Stimulated activated CD4-positive, alpha-beta T cell treated with anti-CD3 and anti-CD28 coated beads, Interleukin-2, amount 100 ng/mL, for 48 hours (primary cell): ENCODE measurements at regions not wholly inside any gene's neighbourhood (a gene's known extent, or its start where the extent isn't known, plus 50 kb on each side); places are given as distances from the start of the nearest gene placed in this dataset.

Source experiments
- DNase-seq, 2 donors: peaks; one replicate each; pipeline ENCODE4 v3.0.0-alpha.2; 2020

DNA sequence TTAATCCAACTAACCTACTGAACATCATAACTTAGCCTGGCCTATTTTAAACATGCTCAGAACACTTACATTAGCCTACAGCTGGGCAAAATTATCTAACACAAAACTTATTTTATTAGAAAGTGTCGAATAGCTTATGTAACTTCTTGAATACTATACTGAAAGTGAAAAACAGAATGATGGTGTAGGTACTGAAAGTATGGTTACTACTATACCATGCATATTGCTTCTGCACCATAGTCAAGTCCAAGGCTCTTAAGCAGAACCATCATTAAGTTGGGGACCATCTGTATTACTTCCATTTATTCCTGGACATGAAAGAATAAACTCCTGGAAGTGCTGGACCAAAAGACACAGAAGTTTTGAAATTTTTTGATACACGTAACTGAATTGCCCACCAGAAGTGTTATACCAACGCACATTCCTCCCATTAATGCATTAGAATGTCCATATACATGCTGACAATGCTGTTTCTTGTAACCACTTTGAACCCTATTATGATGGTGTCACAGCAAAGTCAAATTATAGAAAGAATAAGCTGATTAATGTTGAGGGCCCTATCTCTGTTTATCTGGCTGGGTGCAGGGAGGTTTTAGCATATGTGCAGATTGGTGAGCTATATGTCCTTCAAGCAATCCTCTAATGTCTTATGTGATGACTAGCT lies 375.7 kb downstream of the ACTL7B start:
- no peak for DNase-seq

DNA sequence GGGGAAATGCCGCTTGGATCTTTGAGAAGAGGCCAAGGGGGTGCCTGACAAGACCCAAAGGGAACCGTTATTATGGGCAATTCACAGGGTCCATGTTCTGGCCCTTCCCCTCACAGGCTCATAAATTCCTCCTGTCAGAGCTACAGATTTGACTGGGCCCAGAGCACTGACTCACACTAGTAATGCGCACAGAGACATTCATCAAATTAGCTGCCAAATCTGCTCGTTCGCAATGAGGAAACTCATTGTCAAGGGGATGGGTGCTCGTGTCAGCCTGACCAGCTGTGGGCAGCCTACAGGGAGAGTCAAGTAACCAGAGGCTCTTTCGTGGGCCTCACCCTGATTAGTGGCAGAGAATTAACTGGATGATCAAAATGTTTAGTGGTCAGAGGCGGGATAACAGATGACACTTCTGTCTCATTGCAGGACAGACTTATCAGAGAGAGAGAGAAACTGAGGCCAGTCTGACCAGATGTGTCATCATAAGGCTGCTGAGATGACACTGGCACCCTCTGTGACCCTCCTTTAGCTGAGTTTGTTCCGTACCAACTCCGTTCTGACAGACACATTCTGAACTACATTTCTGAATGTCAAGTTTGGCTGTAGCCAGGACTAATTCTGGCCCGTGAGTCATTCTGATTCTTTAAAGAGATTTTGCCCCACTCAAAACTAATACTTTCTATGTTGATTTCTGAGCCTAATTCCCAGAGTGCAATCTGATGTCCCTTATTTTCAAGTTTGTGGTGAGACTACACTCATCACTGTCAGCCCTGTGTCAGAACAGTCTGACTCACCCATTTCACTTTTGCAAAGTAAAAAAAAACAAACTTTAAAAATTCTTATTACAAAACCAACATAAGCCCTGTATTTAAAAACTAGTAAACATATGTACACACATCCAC lies 377.1 kb downstream of the ACTL7B start:
- no peak for DNase-seq

DNA sequence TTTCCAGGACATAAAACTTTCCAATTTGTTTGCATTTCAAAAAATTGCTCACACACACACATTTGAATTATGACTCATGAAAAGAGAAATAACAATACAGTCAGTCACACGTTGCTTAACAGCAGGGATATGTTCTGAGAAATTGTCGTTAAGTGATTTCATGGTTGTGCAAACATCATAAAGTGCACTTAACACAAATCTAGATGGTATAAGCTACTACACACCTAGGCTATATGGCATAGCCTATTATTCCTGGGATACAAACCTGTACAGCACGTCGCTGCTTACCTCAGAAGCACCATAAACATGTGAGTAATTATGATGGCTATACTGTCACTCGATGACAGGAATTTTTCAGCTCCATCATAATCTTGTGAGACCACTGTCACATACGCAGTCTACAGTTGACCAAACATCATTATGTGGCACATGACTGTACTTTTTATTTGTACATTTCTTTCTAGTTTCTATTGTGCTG lies 378.2 kb downstream of the ACTL7B start:
- no peak for DNase-seq

DNA sequence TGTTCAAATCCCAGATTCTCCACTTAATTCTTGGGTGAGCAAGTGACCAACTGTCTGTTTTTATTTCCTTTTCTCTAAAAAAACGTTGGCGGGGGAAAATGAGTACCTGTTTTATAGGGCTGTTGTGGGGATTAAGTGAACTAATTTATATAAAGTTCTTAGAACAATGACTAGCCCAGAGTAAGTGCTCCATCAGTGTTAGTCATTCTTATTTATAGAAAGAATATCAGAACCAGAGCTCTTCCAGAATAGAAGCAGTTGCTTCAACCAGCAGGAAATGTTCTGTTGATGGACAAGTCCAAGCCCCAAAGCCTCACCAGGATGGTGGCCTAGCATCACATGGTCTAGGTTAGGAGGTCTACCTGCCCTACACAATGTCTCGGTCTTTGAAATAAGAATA lies 379.2 kb downstream of the ACTL7B start:
- no peak for DNase-seq

DNA sequence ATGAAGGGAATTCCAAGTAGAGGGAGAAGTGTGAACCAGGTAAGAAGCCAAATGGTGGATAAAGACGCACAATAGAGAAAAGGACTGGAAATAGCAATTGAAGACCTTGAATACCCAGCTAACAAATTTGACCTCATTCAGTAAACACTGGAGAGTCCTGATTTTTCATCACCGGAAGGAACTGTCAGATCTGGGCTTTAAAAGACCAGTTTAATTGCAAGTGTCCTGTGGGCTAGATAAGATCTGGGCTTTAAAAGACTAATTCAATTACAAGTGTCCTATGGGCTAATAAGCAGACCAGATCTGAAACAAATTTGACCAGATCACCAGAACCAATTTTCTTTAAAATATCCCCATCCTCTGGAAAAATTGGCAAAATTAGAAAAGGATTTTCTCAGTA lies 380.0 kb downstream of the ACTL7B start:
- no peak for DNase-seq

DNA sequence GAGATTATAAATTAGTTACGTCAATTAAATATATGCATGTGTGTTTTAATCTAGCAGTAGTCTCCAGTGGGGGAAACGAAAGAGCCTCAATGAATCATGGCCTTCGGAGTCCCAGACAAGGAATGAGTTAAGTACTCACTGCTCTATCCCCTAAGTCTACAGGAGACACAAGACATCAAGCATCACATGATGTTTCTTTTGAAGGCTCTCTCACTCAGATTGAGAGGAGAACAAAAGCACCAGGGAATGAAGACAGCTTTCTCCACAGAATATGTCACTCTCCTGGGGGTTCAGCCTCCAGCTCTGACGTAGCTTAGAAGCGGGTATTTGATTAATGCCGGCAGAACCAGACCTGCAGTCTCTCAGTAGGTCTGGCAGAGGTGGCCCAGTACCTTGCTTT lies 381.4 kb downstream of the ACTL7B start:
- DNase-seq: no peak

DNA sequence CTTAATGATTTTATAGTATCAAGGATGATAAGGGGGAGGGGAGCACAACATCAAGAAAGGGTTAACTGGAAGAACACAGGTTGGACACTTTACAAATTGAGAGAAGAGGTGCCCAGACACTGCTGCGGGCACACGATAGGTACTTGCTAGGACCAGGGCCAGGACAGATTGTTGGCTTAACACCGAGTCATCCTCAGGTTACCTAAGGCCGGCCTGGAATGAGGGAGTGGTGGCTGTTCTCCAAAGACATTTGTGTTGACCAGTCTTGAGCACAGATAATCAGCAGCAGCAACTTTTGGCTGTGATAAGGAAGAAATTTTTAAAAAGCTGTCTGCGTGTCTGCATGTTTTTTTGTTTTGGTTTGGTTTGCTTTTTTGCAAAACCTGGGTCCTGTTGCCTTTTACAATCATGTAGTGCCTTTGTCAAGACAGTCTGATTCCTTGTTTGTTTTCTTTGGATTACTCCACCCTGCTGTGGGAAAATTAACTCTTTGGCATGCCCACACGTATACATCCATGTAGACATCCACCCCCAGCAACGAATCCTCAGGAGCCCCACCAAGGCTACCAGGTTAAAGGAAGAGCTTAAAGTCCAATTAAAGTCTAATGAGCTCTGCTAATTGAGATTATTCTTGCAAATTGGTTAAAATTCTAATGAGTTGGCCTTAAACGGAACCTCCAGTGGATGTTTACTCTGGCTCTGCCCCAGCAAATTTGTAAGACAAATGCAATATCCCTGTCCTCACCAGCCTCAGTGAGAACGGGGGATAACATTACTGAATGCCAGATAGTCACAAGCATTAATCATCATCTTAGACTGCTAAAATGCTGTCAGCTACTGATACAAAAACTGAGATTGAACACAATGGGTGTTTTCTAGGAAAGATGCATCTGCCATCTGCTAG lies 382.3 kb downstream of the ACTL7B start:
- no peak for DNase-seq

DNA sequence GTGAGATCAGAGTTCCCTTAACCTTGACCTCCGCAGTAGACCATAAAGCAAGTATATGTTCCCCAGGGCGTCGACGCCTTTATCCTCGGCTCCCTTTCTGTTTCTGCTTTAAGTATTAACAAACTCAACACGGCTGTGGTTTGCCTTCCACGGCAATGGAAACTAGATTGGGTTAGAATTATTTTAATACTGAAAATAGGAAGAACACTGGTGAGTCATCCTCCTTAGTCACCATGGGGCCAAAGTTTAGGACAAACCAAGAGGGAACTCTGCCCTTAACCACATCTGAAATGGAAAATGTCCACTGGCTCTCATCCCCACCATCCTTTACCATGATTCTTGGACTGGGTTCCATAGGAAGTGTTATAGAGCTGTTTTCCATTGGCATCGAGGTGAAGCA lies 386.1 kb downstream of the ACTL7B start:
- no peak for DNase-seq

DNA sequence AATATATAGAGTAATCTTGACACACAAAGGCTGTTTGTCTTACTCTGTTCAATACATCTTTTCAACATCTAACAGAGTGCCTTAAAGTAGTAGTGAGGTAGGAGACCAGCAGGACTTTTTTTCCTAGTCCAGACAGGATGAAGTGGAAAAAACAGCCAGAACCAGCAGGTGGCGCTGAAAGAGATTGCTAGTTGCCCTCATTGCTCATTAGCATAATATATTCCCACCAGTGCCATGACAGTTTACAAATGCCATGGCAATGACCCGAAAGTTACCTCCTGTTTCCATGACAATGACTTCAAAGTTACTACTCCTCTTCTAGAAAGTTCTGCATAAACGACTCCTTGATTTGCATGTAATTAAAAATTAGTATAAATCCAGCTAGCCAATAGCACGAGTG lies 387.4 kb downstream of the ACTL7B start:
- DNase-seq: peak; percentile 22 to 36

DNA sequence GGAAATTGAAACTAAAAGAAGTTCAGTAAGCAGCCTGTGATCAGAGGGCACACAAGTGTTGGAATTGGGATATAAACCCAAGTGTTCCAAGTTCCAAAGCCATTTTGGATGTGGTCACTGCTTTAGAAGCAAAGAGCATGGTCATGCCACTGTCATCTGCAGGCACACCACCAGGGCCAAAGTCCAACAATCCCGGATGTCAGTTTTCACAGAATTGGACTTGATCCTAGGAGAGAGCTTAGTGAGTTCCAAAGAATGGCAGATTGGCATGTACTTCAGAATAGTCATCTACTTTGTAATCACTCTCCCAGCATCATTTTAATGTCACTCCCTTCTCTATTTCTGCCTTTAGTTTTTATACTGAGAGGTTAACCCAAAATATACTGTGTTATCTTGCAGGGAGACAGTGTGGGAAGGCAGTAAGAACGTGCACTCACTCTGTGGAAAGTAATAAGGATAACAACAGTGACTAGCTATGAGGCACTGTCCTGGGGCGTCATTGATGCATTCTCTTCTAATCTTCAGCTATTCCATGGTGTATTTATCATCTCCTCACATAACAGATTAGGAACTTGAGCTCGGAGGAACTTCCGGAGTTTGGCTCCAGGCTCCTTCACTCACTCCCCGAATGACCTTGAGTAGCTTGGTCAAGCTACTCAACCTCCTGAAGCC lies 388.0 kb downstream of the ACTL7B start:
- no peak for DNase-seq

DNA sequence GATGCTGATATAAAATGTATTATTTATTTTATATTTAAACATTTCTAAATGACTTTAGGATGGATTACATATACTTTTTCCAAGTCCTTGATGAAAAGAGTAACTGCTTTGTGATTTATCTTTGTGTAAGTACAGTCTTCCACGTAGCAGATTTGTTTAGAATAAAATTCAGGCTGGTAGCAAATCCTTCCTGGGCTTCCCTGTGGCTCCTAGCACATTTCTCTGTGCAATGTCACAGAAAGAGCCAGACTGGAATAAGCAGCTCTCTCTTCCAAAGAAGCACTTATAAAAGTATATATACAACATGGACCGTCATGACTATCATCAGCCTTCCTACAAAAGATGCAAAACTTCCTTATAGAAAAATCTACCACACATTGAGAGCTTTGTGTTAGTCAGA lies 388.6 kb downstream of the ACTL7B start:
- DNase-seq: no peak

DNA sequence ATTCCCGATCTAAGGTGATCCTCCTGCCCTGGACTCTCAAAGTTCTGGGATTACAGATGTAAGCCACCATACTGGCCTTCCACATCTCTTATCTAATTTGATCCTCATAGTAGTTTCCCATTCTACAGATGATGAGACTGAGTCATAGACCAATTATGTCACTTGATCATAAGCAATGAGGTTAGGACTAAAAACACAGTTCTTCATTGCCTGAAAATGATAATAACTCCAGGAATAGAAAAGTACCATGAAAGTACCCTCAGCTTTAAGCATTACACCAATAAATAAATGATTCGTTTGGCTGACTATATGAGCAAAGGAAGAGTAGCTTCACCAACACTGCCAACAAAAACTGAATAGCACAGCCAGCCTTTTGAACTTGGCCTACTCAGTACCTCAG lies 389.5 kb downstream of the ACTL7B start:
- no peak for DNase-seq

DNA sequence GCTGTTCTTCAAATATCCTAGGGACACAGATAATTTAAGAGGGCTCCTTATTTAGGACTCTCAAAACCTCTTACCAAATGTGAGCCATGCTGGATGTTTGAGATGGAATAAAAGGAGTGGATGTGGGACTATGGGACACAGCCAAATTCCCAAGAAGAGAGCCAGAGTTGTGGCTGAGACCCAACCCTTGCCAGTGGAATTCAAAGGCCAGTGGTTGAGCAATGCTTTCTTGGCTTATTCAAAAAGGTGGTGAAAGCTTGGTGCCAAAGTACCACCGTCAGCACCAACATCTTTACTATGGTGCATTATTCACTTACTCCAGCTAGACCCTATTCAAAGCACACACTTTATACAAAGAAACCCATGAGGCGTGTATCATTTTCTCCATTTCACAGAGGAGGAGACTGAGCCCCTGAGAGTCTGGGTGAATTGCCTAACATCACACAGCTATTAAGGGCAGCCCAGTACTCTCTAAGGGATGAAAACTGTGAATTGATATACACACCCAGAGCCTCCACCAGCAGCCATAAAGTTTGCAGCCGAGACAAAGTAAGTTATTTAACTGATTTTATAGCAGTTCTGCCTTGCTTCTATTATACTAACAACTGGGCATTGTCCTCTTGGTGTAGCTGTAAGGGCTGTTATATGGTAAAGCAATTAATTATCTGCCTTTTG lies 391.7 kb downstream of the ACTL7B start:
- DNase-seq: no peak

DNA sequence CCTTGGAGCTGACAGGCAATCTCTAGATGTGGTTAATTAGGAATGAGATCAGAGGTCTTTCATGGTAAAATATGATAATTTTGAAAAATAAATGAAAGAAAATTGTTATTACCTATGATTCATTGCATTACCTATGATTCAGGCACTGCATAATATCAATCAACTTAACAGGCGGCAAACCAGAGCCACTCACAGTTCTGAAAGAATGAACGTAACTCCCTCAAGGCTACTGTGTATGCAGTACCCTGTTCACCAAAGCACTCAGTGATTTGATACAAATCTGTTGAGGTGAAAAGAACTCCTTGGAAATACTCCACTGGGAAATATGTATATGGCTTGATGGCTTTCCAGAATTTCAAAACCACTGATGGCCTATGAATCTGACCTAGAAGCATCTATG lies 398.9 kb downstream of the ACTL7B start:
- DNase-seq: no peak

DNA sequence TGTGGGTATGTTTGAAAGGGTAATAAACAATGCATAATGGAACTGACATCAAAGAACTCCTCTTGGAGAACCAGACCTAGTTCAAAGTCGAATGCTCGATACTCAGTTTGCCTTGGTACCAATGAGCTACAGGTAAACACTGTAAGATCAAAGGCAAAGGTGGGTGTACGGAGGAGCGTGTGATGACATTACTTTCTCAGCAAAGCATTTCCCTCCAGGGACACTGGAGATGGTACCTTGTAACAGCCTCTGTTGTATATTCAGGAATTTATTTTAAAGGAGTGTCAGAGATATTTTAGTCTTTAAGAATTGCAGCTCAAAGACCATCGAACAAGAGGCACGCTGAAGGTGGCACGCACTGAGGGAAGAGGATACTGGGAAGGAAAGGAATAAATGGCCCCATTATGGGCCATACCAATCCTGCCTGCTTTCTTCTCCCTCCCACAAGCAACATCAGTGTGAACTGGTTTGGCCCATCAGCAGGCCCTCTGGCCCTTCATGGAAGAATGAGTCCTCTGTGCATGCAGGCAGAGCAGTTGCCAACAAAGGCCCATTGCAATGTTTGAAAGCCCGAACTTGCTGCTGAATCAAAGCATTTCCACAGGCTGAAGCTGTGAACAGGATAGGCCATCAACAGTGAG lies 410.2 kb downstream of the ACTL7B start:
- no peak for DNase-seq

DNA sequence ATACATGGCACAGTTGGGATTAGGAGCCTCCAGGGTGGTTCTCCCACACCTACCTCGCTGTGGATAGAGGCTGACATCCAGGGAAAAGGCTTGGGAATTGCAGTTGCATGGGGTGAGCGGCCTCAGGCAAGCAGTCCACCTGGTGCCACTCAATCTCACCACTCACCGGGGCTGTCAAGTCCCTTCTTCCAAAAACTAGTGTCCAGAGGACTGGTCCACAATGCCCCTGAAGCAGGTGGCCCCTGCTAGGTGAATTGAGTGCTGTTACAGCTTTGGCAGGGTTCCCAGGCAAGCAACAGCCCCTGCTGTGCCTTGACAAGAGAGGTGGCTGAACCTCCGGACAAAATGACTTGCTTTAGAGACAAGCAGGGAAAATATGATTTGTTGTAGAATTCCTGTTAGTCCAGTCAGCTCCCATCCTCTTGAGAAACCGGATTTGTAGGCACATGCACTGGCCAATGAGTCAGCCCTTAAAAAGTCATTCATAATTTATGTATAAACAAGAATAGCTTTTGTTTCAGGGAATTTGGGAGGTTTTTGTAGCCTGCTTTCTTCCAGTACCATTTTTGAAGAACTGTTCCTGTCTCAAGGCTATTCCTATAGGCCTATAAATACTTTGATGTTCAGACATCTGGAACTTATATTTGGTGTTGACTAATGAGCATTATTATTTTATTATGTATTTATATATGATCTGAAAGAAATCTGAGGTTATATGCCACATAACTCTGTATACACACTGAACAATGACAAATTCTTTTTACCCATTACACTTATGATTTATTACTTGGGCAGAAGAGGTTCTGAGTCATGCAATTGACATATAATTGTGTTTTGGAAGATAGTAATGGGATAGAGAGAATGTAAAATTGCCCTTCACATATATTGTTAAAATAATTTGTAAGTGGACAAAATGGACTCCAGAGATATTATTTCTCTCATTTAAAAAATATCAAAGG lies 411.1 kb downstream of the ACTL7B start:
- DNase-seq: no peak

DNA sequence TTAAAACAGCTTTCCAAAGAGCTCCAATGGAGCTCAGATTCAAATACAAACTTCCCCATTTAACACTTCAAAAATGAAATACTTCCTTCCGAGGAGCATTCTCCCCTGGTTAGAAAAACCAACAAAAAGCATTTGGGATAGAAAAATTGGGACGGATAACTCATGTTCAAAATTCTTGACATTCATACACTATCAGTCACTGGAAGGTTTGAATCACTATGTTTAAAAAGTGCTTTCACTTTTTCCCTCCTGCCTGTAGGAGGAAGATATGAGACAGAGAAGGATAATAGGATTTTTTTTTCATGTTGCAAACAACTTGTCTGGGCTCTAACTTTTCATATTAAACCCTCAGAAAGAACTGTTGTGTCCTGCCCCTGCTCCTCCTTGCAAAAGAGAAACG lies 412.0 kb downstream of the ACTL7B start:
- no peak for DNase-seq

DNA sequence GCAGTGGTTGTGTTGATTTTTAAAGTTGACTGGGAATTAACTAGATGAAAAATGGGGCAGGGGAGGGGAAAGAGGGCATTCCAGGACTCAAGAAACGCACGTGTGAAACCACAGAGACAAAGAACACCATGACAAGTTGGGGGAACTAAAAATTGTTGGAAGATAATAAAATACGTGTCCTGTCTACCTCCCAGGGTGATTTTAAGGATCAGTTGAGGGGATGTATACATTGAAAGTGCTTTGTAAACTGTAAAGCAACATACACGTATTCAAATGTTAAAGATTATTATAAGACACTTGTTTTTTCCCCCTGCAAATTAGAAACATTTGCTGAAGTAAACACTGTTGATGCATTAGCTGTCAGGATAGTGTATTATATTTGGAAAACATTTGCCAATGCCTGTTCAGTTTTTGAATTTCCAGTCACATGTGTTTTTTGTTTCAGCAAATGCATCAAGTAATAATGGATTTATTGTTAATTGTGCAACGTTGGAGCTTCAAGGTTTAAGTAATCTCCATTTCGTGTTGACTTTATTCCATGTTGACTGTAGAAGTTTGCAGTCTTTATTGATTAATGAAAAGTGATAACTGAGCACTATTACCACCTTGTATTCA lies 412.7 kb downstream of the ACTL7B start:
- no peak for DNase-seq

DNA sequence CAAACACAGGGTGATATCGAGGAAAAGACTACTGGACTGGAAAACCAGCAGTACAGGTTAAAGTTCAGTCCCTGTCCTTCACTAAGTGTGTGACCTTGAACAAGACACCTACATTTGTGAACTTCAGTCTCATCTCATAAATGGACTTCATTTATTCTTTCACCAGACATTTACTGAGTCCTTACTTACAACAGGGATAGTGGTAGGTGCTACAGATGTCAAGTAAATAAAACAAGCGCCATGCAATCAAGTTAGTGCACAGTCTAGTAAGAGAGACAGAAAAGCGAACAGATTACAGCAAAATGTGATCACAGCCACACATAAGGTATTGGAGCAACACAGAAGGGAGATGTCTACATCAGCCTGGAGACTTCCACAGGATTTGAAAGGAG lies 413.2 kb downstream of the ACTL7B start:
- DNase-seq: no peak

DNA sequence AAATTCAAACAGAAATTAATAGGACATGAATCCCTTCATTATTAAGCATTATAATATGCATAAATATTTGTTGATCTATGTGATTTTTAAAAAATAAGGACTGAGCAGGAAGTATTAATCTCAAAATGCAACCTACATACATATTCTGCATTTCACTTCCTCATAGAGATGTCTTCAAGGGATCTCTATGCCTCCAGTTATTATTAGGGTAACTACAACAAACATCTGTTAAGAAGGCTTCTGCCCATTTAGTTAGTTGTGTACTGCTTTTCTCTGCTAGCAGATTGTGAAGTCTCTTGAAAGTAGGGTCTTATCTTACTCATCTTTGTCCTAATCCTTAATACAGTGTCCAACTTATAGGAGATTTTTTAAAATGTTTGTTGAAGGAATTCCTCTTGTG lies 414.1 kb downstream of the ACTL7B start:
- no peak for DNase-seq
